ENCODE measurements at regions not wholly inside any gene's neighbourhood (a gene's known extent, or its start where the extent isn't known, plus 50 kb on each side); places are given as distances from the start of the nearest gene placed in this dataset.

GRCh38 chr7:153320005-153320404 is 560.5 kb downstream of the ACTR3B start:
- TF ChIP-seq EZH2phosphoT487 (IDR thresholded peaks at IDR 0.05; ENCODE audit: insufficient read depth, low read depth) = no peak
- TF ChIP-seq EZH2 (IDR thresholded peaks at IDR 0.05; ENCODE audit: insufficient read depth, poor library complexity, severe bottlenecking) = no peak
